GM12874 (cell line): ENCODE measurements at regions not wholly inside any gene's neighbourhood (a gene's known extent, or its start where the extent isn't known, plus 50 kb on each side); places are given as distances from the start of the nearest gene placed in this dataset.

Source experiments
- TF ChIP-seq, protein P1 (sequence below): IDR thresholded peaks from 2 replicates; pipeline ENCODE4 v1.5.1; 2011; ENCODE audit warnings: low read depth, mild to moderate bottlenecking, control low read depth, low read length, moderate library complexity; ENCODE audit not compliant: insufficient read depth

DNA sequence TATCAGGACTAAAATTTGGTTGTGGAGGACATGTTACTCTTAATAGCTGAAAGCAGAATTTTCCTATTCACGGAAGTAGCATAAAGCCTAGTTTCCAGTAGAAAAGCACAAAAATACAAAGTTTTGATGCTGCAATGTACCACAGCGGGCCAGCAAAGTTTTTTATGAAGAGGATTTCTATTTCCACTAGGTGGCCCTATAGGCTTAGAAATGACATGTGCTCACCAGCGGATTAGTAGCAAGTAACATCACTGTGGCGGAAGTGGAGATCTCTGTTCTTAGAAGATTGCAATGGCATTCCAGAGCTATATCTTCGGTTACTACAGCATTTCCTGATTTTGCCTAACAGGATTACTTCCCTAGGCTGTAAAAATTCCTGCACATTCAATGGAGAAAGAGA, 1219.0 kb upstream of the EYS start:
- TF ChIP-seq, protein P1, sequence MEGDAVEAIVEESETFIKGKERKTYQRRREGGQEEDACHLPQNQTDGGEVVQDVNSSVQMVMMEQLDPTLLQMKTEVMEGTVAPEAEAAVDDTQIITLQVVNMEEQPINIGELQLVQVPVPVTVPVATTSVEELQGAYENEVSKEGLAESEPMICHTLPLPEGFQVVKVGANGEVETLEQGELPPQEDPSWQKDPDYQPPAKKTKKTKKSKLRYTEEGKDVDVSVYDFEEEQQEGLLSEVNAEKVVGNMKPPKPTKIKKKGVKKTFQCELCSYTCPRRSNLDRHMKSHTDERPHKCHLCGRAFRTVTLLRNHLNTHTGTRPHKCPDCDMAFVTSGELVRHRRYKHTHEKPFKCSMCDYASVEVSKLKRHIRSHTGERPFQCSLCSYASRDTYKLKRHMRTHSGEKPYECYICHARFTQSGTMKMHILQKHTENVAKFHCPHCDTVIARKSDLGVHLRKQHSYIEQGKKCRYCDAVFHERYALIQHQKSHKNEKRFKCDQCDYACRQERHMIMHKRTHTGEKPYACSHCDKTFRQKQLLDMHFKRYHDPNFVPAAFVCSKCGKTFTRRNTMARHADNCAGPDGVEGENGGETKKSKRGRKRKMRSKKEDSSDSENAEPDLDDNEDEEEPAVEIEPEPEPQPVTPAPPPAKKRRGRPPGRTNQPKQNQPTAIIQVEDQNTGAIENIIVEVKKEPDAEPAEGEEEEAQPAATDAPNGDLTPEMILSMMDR, result no peak

DNA sequence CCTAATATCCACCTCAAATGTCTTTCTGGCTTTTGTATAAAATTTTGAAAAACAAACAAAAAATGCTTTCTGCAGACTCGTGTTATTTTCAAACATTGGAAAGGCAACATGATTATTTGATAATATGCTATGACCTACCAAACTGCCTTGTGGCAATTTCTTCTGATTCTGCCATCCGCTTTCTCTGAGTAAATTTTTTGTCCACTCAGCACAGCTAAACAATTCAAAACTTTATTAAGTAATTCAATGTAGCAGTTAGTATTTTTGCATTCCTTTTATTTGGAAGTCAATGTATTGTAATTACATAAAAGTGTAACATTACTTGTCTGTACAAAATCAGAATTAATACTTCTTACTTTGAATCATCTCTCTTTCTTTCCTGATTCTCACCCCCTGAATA, 1206.6 kb upstream of the EYS start:
- TF ChIP-seq, protein P1, result no peak

DNA sequence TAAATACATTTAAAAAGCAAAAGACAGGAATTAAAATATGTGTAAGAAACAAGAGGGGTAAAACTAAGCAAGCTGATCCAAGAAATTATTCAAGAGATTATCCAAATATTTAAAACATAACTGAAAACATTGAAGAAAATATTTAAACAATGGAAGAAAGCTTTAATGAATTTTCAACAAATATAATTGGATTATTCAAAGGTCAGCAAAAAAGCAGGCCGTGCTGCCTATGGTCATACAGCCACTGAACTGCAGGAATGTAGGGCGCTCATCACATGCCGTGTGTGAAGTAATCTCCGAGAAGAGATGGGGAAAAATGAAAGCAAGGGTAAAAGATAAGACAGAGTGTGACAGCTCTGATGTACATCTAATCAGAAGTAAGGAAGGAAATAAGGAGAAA, 1195.4 kb upstream of the EYS start:
- TF ChIP-seq, protein P1, result no peak

DNA sequence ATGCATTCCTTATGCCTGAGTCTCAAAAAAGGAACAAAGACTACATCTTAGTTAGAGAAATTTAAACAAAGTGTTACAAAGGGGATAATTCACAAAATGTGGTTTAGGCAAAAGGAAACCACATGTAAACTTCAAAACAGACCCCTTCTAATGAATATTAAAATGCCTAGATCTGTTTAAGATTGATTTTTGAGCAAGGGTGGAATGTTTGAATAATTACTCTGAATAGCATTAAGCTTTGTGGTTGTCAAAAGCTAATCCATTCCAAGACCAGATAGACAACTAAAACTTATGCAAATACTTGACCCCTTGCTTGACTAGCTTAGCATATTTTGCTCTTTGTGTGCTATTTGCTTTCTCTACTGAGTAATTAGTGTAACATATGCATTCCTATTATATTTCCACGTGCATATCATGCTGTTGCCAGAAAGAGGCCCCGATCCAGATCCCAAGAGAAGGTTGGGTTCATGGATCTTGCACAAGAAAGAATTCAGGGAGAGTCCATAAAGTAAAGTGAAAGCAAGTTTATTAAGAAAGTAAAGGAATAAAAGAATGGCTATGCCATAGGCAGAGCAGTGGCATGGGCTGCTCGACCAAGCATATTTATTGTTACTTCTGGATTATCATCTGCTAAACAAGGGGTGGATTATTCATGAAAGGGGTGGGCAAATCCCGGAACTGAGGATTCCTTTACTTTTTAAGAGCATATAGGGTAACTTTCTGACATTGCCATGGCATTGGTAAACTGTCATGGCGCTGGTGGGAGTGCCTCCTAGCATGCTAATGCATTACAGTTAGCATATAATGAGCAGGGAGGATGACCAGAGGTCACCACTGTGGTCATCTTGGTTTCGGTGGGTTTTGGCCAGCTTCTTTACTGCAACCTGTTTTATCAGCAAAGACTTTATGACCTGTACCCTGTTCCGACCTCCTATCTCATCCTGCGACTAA, 1193.4 kb upstream of the EYS start:
- TF ChIP-seq, protein P1, result no peak

DNA sequence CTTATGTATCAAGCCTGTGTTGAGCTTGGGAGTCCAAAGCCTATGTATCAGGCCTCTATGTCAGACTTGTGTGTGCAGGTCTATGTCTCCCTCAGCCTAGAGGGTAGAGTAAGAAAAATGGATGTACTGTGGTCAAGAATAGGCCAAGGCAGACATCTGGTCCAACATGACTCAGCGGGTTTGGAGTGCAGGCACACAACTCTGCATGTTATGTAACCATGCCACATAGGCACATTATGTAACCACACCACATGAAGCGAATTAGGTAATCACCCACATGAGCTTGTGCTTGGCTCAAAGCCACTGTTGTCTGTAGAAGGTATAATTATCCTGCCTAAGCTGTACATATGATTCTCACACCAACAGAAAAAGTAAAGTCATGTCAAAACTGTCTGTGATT, 1190.5 kb upstream of the EYS start:
- TF ChIP-seq, protein P1, result no peak

DNA sequence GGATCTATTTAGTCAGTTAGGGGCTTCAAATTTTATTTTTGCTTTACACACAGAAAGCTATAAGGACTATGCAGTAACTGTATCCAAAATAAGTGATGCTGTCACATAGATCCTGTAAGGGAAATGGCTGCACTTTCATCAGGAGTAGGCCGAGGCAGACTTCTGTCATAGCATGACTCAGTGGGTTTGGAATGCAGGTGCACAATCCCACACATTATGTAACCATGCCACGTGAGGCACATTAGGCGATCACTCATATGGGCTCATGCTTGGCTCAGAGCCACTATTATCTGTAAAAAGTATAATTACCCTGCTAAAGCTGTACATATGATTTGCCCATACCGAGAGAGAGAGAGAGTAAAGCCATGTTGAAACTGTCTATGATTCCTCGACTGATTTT, 1189.4 kb upstream of the EYS start:
- TF ChIP-seq, protein P1, result no peak

DNA sequence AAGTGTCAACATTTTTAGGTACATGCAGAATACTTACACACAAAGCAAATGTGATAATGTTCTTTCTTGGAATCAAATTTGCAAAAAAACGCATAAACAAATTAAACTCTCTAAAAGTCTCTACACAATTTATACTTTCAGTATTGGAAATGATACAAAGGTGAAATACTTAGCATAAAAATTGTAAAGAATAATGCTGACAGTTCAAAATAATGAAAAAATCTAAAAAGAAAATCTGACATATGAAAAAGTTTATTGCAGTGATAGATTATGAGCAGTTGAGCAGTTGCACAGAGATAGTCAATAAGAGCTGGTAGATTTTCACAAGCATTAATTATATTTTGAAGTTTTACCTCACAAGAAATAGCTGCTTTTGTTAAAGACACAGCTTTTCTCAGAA, 1176.4 kb upstream of the EYS start:
- TF ChIP-seq, protein P1, result no peak
